Smooth muscle cell (in vitro differentiated cells): ENCODE measurements at regions not wholly inside any gene's neighbourhood (a gene's known extent, or its start where the extent isn't known, plus 50 kb on each side); places are given as distances from the start of the nearest gene placed in this dataset.
A peak's percentile ranks its signal among the peaks of the same experiment; 100 is the strongest.

Experiments used
- DNase-seq: peaks from one replicate; lab custom pipeline; 2025; ENCODE audit not compliant: unreplicated experiment; lab: John Stamatoyannopoulos, UW
- H2AFZ ChIP-seq: fragments of 200-600 bp; sonication (generic); 2 replicates; pipeline ENCODE4 v1.6.0; 2016; ENCODE audit warnings: antibody characterized with exemption, low read depth, mild to moderate bottlenecking
- H3F3A ChIP-seq: fragments of 200-600 bp; sonication (generic); 2 replicates; pipeline ENCODE4 v1.6.0; 2017; ENCODE audit warnings: antibody characterized with exemption, low read depth
- H3K27ac ChIP-seq: fragments of 200-600 bp; sonication (generic); 2 replicates; pipeline ENCODE4 v1.5.1; 2016; ENCODE audit warnings: low read depth, mild to moderate bottlenecking
- H3K27me3 ChIP-seq: fragments of 200-600 bp; sonication (generic); 2 replicates; pipeline ENCODE4 v1.6.1; 2016; ENCODE audit warnings: low read depth, mild to moderate bottlenecking
- H3K36me3 ChIP-seq: fragments of 200-600 bp; sonication (generic); 2 replicates; pipeline ENCODE4 v1.5.1; 2016; ENCODE audit warnings: low read depth
- H3K4me1 ChIP-seq: fragments of 200-600 bp; sonication (generic); 2 replicates; pipeline ENCODE4 v1.5.1; 2016; ENCODE audit warnings: low read depth
- H3K4me2 ChIP-seq: fragments of 200-600 bp; sonication (generic); 2 replicates; pipeline ENCODE4 v1.6.0; 2016; ENCODE audit warnings: mild to moderate bottlenecking
- H3K4me3 ChIP-seq: fragments of 200-600 bp; sonication (generic); 2 replicates; pipeline ENCODE4 v1.5.1; 2016; ENCODE audit warnings: mild to moderate bottlenecking
- H3K79me2 ChIP-seq: fragments of 200-600 bp; sonication (generic); 2 replicates; pipeline ENCODE4 v1.6.0; 2016; ENCODE audit warnings: low read depth, mild to moderate bottlenecking
- H3K9ac ChIP-seq: fragments of 200-600 bp; sonication (generic); 2 replicates; pipeline ENCODE4 v1.6.0; 2016; ENCODE audit warnings: low read depth
- H3K9me3 ChIP-seq: fragments of 200-600 bp; sonication (generic); replicated peaks from 2 replicates; pipeline ENCODE4 v1.5.1; 2016; ENCODE audit warnings: low read depth
- H4K20me1 ChIP-seq: fragments of 200-600 bp; sonication (generic); 2 replicates; pipeline ENCODE4 v1.6.0; 2016; ENCODE audit warnings: low read depth
- CTCF ChIP-seq: fragments of 200-600 bp; sonication (generic); IDR thresholded peaks from 2 replicates; pipeline ENCODE4 v1.5.1; 2017; ENCODE audit warnings: borderline replicate concordance, mild to moderate bottlenecking, antibody characterized with exemption; ENCODE audit not compliant: insufficient read depth, poor library complexity, severe bottlenecking
- WGBS: methylation state at CpG from one replicate; pipeline ENCODE4 v1.1.7; 2016; ENCODE audit warnings: low lambda C conversion rate; 5-methylcytosine and 5-hydroxymethylcytosine counted together

DNA sequence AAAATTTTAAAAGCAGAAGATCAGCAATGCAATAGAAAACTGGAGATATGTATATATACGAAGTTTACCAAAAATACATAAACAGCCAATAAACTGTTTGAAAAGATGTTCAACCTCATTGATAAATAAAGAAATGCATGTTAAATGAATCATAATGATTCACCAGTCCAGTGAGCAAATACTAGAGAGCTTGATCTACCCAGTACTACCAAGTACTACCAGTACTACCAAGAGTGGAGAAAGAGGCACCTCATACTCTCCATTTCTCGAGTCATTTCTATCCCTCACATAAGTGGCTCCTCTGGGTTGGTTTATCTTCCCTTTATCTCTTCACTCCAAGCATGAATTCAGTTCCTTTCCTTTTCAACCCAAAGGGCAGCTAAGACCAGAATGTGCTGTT lies 138.9 kb downstream of the MREG start:
- H3K4me3 ChIP-seq = no peak overlapping the region
- 94% methylated on average over 2 of the region's 2 CpGs for WGBS
- no peaks in the 10 kb centered on the region for H3K27me3 ChIP-seq
- no peak for DNase-seq
- no peaks in the 10 kb centered on the region for H3K9me3 ChIP-seq
- H3F3A ChIP-seq = no peaks in the 10 kb centered on the region
- no peak for TF ChIP-seq CTCF
- H3K79me2 ChIP-seq = no peaks in the 10 kb centered on the region
- no peaks in the 10 kb centered on the region for H3K4me1 ChIP-seq
- H3K27ac ChIP-seq = no peak overlapping the region
- no peak overlapping the region for H2AFZ ChIP-seq
- H4K20me1 ChIP-seq = no peaks in the 10 kb centered on the region
- H3K9ac ChIP-seq = no peak overlapping the region
- H3K4me2 ChIP-seq = no peak overlapping the region
- no peaks in the 10 kb centered on the region for H3K36me3 ChIP-seq

DNA sequence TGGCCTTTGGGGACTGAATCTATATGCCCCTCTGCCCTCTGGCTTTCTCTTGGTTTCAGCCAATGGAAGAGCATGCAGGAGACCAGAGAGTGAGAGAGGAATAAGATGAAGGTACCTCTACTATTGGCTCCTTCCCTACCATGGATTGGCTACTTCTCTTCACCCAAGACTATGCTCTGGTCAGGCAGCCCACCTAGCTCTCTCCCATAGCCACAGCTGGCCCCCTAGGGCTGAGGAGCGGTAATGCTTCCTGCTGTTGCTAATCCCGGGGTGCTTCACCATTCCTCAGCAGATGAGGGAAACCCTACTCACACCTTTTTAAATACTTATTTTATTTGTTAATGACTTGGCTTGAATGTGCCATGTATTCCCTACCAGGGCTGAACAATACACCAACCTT lies 142.4 kb downstream of the MREG start:
- no peaks in the 10 kb centered on the region for H3K9me3 ChIP-seq
- H2AFZ ChIP-seq = peak overlapping the region; percentile 45
- WGBS = 94% methylated on average over 2 of the region's 2 CpGs
- no peak for DNase-seq
- no peak overlapping the region for H3K4me2 ChIP-seq
- no peaks in the 10 kb centered on the region for H3F3A ChIP-seq
- H3K27me3 ChIP-seq = no peaks in the 10 kb centered on the region
- no peaks in the 10 kb centered on the region for H4K20me1 ChIP-seq
- TF ChIP-seq CTCF = peak; percentile 20
- H3K9ac ChIP-seq = no peak overlapping the region
- no peaks in the 10 kb centered on the region for H3K4me1 ChIP-seq
- no peak overlapping the region for H3K4me3 ChIP-seq
- H3K36me3 ChIP-seq = no peaks in the 10 kb centered on the region
- no peaks in the 10 kb centered on the region for H3K79me2 ChIP-seq
- H3K27ac ChIP-seq = no peak overlapping the region

DNA sequence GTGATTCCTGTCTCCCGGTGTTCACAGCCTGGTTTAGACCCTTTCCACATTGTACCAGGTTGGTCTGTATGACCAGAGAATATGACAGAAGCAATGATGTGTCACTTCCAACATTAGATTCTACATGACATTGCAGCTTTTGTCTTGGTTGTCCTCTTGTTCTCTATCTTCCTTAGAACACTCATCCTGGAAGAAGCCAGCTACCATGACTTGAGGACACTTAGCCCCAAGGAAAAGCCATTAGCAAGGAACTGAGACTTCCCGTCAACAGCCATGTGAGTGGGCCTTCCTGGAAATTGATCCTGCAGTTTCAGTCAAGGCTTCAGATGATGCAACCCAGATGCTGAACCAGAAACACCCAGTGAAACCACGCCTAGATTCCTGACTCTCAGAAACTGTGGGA lies 143.3 kb downstream of the MREG start:
- no peak for DNase-seq
- no peaks in the 10 kb centered on the region for H3K9me3 ChIP-seq
- TF ChIP-seq CTCF = no peak
- H3K27ac ChIP-seq = peak overlapping the region; percentile 45
- H3K36me3 ChIP-seq = no peaks in the 10 kb centered on the region
- H3F3A ChIP-seq = no peaks in the 10 kb centered on the region
- peak overlapping the region; percentile 45 for H2AFZ ChIP-seq
- H3K79me2 ChIP-seq = no peaks in the 10 kb centered on the region
- no peak overlapping the region for H3K9ac ChIP-seq
- H3K4me3 ChIP-seq = no peak overlapping the region
- WGBS = 43% methylated on average over 3 of the region's 3 CpGs
- H3K27me3 ChIP-seq = no peaks in the 10 kb centered on the region
- no peak overlapping the region for H3K4me2 ChIP-seq
- H4K20me1 ChIP-seq = no peaks in the 10 kb centered on the region
- no peaks in the 10 kb centered on the region for H3K4me1 ChIP-seq

DNA sequence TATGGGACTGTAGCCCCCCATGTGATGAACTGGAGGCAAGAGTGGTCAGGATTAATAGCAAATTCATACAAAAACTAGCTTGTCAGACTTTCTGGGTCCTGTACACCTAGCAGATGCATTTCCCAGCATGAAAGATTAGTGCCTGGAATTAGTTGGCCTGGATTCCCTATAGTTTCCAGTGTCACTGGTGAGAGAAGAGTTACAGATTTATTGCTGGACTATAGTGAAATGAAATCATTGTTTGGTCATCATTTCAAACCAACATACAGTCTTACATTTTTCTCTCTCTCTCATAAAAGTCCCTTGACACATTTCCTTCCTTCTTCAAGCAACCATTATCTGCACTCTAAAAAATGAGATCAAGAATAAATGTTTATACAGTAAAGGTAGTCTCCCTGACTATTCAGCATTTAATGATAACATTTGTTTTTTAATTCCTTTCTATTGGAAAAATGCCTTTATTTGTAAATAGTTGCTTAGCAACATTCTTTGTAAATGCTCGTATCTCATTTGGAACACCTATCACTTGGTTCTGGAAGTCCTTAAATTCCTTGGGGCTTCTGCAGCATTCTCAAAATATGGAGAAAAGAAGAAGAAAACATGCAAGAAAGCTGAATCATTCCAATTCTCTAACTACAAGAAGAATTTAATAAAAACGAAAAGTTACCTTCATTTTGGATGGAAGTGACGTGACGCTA lies 144.4 kb downstream of the MREG start:
- Histone ChIP-seq H3K27me3 (no peaks in the 10 kb centered on the region), H3K4me1 (no peaks in the 10 kb centered on the region), H3F3A (no peaks in the 10 kb centered on the region), H3K4me3 (no peak overlapping the region), H3K9ac (no peak overlapping the region), H3K27ac (no peak overlapping the region), H3K36me3 (no peaks in the 10 kb centered on the region), H4K20me1 (no peaks in the 10 kb centered on the region), H3K79me2 (no peaks in the 10 kb centered on the region), H2AFZ (no peak overlapping the region), H3K4me2 (no peak overlapping the region), H3K9me3 (no peaks in the 10 kb centered on the region)
- 79% methylated on average over 4 of the region's 4 CpGs for WGBS
- DNase-seq = no peak
- TF ChIP-seq CTCF = no peak
